Panc1 (cell line): ENCODE measurements at regions not wholly inside any gene's neighbourhood (a gene's known extent, or its start where the extent isn't known, plus 50 kb on each side); places are given as distances from the start of the nearest gene placed in this dataset.

Experiments used
- POLR2AphosphoS5 ChIP-seq: IDR thresholded peaks from 2 replicates; pipeline ENCODE4 v1.6.1; 2012; ENCODE audit warnings: mild to moderate bottlenecking, low read depth, low read length, moderate library complexity
- SIN3A ChIP-seq: IDR thresholded peaks from 2 replicates; pipeline ENCODE4 v1.6.1; 2012; ENCODE audit warnings: low read depth, mild to moderate bottlenecking, low read length, moderate library complexity, borderline replicate concordance; ENCODE audit not compliant: insufficient read depth
- TCF7L2 ChIP-seq: IDR thresholded peaks from 2 replicates; pipeline ENCODE4 v1.6.1; 2011; ENCODE audit warnings: mild to moderate bottlenecking, low read depth, low read length, inconsistent platforms
- TF ChIP-seq, protein P1 (sequence below): fragments of 450-650 bp; IDR thresholded peaks from 2 replicates; pipeline ENCODE4 v1.5.1; 2017; ENCODE audit warnings: mild to moderate bottlenecking
- TF ChIP-seq, protein P2 (sequence below), 2 experiments: IDR thresholded peaks; 2 replicates each; pipeline ENCODE4 v1.6.1; 2011 to 2012; ENCODE audit warnings: low read depth in 2 of 2, control low read depth in 1 of 2, low read length in 1 of 2, mild to moderate bottlenecking in 1 of 2, moderate library complexity in 1 of 2; ENCODE audit not compliant: insufficient read depth in 1 of 2

DNA sequence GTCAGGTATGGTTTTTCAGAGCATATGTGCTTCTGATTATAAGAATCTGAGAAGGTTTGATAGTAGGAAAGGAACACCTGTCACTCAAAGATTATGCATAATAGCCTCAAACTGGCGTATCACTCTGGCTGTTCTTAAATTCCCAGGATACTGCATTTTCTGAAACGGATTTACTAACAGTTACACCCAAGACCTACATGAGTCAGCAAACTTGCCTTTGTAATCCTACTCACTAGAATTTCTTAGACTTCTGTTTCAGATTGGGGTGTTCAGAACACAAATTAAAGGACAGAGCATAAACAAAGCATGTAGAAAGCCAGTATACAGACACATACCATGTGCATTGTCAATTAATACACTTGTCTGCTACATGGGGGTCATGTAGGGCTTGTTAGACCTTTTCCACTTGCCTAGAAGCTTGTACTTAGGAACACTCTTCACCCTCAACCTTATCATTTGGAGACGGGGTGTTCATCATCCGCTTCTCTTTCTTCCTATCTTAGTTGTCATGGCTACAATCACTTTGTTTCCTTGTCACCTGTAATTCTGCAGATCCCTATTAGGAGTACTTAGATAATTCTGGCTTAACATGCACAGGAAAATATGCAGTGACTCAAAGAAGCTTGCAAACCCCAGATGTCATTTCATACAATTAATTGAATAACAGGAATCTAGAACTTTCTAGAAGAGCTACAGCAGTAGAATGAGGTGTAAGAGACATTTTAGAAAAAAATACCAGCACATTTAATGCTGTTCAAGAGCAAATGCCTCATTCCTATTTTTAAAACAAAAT is 593.0 kb upstream of the TENM3 start:
- TF ChIP-seq, protein P1, sequence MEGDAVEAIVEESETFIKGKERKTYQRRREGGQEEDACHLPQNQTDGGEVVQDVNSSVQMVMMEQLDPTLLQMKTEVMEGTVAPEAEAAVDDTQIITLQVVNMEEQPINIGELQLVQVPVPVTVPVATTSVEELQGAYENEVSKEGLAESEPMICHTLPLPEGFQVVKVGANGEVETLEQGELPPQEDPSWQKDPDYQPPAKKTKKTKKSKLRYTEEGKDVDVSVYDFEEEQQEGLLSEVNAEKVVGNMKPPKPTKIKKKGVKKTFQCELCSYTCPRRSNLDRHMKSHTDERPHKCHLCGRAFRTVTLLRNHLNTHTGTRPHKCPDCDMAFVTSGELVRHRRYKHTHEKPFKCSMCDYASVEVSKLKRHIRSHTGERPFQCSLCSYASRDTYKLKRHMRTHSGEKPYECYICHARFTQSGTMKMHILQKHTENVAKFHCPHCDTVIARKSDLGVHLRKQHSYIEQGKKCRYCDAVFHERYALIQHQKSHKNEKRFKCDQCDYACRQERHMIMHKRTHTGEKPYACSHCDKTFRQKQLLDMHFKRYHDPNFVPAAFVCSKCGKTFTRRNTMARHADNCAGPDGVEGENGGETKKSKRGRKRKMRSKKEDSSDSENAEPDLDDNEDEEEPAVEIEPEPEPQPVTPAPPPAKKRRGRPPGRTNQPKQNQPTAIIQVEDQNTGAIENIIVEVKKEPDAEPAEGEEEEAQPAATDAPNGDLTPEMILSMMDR: no peak
- TF ChIP-seq, protein P2, sequence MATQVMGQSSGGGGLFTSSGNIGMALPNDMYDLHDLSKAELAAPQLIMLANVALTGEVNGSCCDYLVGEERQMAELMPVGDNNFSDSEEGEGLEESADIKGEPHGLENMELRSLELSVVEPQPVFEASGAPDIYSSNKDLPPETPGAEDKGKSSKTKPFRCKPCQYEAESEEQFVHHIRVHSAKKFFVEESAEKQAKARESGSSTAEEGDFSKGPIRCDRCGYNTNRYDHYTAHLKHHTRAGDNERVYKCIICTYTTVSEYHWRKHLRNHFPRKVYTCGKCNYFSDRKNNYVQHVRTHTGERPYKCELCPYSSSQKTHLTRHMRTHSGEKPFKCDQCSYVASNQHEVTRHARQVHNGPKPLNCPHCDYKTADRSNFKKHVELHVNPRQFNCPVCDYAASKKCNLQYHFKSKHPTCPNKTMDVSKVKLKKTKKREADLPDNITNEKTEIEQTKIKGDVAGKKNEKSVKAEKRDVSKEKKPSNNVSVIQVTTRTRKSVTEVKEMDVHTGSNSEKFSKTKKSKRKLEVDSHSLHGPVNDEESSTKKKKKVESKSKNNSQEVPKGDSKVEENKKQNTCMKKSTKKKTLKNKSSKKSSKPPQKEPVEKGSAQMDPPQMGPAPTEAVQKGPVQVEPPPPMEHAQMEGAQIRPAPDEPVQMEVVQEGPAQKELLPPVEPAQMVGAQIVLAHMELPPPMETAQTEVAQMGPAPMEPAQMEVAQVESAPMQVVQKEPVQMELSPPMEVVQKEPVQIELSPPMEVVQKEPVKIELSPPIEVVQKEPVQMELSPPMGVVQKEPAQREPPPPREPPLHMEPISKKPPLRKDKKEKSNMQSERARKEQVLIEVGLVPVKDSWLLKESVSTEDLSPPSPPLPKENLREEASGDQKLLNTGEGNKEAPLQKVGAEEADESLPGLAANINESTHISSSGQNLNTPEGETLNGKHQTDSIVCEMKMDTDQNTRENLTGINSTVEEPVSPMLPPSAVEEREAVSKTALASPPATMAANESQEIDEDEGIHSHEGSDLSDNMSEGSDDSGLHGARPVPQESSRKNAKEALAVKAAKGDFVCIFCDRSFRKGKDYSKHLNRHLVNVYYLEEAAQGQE (IDR thresholded peaks at IDR 0.05; ENCODE audit: insufficient read depth in 1 of 2, low read depth in 2 of 2, low read length in 1 of 2): no peak
- TF ChIP-seq POLR2AphosphoS5 (no peak), SIN3A (no peak), TCF7L2 (no peak)
